ENCODE measurements at regions not wholly inside any gene's neighbourhood (a gene's known extent, or its start where the extent isn't known, plus 50 kb on each side); places are given as distances from the start of the nearest gene placed in this dataset.
"Not testable (repeated sequence)": the region's sequence is repeated elsewhere in the genome, so short reads cannot be mapped to it uniquely, and the experiment has no call there.

DNA sequence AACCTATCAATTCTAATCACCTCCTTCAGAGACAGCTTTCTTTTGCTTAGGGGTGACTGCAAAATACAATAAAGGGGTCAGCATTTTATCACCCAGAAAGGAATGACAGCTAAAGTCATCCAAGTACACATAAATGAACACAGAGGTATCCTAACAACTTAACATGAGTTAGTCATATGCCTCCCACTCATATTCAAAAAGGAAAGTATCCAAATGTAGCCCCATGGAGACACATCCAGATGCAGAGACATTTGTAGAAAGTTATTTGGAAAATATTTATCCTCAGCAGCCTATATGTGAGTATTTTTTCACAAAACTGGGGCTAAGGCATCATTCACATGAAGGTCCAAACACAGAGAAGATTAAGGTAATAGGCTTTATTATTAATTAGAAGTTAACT, 1579.7 kb upstream of the SLC39A10 start:
- no peak for DNase-seq

- DNase-seq: no peak
These were observed 1594.6 kb upstream of the SLC39A10 start for GRCh38 chr2:194062401-194062800.

DNA sequence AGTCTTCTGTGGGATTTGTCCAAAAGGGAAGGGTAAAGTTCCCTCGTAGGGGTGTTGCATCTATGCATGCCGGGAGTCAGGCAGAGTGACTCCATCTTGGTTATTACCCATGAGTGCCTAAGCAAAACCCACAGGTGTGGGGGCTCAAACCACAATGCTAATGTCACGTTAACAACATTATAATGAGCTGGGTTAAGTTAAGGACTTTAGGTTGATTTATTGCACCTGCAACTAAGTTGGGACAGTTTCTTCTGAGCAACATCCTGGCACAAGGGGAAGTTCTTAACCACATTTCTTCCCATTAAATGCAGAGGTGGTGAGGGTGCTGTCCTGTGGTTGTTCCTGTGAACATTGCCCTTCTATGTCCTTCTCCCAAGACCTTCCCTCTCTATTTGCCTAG, 1596.8 kb upstream of the SLC39A10 start:
- DNase-seq: no peak

- DNase-seq: no peak
These were observed 1602.7 kb upstream of the SLC39A10 start for GRCh38 chr2:194054313-194054712.

DNA sequence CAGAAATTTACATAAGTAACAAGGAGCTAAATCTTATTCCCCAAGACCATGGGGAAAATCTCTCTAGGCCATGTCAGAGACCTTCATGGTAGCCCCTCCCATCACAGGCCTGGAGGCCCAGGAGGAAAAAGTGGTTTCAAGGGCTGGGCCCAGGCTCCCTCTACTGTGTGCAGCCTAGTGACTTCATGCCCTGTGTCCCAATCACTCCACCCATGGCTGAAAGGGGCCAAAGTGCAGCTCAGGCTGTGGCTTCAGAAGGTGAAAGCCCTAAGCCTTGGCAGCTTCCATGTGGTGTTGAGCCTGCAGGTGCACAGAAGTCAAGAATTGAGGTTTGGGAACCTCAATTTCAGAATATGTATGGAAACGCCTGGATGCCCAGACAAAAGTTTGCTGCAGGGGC, 1612.7 kb upstream of the SLC39A10 start:
- no peak for DNase-seq

GRCh38 chr2:194021130-194021529, 1635.9 kb upstream of the SLC39A10 start:
- DNase-seq: not testable (repeated sequence)

DNA sequence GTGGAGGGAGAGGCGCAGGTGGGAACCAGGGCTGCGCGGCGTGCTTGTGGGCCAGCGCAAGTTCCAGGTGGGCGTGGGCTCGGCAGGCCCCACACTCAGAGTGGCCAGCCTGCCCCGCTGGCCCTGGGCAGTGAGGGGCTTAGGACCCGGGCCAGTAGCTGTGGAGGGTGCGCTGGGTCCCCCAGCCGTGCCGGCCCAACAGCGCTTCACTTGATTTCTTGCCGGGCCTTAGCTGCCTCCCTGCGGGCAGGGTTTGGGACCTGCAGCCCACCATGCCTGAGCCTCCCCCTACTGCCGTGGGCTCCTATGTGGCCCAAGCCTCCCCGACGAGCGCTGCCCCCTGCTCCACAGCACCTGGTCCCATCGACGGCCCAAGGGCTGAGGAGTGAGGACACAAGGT, 1636.9 kb upstream of the SLC39A10 start:
- no peak for DNase-seq

- no peak for DNase-seq
These were observed 1641.3 kb upstream of the SLC39A10 start for GRCh38 chr2:194015751-194016150.

GRCh38 chr2:194014639-194015038, 1642.4 kb upstream of the SLC39A10 start:
- no peak for DNase-seq

GRCh38 chr2:194004590-194005206, 1652.3 kb upstream of the SLC39A10 start:
- no peak for DNase-seq

GRCh38 chr2:194003911-194004310, 1653.1 kb upstream of the SLC39A10 start:
- no peak for DNase-seq

DNA sequence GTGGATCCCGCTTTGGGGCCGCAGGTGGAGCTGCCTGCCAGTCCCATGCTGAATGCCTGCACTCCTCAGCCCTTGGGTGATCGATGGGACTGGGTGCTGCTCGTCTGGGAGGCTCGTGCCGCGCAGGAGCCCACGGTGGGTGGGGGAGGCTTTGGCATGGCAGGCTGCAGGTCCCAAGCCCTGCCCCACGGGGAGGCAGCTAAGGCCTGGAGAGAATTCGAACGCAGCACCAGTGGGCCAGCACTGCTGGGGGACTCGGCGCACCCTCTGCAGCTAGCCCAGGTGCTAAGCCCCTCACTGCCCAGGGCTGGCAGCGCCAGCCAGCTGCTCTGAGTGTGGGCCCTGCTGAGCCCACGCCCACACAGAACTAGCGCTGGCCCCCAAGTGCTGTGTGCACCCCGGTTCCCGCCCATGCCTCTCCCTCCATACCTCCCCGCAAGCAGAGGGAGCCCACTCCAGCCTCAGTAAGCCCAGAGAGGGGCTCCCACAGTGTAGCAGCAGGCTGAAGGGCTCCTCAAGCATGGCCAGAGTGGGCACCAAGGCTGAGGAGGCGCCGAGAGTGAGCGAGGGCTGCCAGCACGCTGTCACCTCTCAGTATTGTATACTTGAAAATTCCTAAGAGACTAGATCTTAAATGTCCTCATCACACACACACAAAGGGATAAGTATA, 1654.2 kb upstream of the SLC39A10 start:
- DNase-seq: no peak

DNA sequence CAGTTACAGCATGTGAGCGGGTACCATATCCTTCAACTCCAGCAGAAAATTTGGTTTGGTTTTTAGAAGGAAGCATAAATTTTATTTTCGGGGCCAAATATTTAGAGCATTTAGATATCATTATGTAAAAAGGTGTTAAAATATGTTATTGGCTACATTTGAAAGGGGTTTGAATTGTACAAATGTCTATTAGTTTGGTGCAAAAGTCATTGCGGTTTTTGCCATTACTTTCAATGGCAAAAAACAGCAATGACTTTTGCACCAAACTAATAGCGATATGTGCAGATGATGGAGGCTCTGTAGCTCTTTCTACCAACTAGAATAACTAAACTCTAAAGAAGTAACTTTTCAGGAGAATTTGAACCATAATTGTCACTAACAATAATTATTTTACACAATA, 1666.2 kb upstream of the SLC39A10 start:
- no peak for DNase-seq

- DNase-seq: no peak
These were observed 1667.4 kb upstream of the SLC39A10 start for GRCh38 chr2:193989645-193990044.

DNA sequence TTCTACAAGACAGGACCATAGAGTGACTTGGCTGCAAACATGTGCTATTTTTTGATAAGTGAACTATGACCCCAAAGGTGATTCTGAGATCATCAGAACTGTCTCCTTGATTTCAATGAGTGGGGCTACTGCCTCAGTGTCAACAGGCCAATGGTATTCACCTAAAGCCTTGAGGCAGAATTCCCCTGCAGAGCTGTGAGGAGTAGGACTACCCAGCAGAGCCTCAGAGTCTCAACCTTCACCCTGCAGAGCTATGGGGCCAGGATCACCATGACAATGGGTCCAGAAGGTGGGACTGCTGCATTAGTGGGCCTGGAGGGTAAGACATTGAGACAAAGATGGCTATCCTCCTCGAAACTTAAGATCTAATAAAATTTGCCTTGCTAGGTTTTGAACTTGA, 1668.2 kb upstream of the SLC39A10 start:
- DNase-seq: no peak

DNA sequence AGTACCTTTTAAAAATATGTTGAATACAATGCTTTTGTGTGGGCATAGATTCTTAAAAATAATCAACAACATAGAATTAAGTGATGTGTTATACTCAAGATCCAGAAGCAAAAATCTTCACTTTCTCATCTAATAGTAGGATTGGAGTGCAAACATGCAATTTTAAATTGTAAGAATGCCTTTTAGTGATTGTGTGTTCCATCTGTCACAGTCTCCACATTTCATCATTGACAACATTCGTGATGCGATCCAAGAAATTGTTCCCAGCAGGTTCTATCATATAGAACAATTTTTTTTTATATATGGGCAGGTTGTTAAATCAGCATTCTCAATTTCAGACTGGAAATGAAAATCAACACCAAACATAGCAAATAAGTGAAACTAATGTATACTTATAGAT, 1671.8 kb upstream of the SLC39A10 start:
- no peak for DNase-seq

GRCh38 chr2:193980599-193980998, 1676.4 kb upstream of the SLC39A10 start:
- DNase-seq: no peak

DNA sequence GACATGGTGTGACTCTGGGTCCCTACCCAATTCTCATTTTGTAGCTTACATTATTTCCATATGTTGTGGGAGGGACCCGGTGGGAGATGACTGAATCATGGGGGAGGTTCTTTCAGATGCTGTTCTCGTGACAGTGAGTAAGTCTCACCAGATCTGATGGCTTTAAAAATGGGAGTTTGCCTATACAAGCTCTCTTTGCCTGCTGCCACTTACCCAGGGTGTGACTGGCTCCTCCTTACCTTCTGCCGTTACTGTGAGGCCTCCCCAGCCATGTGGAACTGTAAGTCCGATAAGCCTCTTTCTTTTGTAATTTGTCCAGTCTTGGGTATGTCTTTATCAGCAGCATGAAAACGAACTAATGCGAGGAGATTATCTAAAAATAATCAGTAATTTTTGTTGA, 1683.2 kb upstream of the SLC39A10 start:
- DNase-seq: no peak

GRCh38 chr2:193966590-193966989, 1690.4 kb upstream of the SLC39A10 start:
- DNase-seq: no peak

GRCh38 chr2:193965263-193965662, 1691.8 kb upstream of the SLC39A10 start:
- DNase-seq: no peak

DNA sequence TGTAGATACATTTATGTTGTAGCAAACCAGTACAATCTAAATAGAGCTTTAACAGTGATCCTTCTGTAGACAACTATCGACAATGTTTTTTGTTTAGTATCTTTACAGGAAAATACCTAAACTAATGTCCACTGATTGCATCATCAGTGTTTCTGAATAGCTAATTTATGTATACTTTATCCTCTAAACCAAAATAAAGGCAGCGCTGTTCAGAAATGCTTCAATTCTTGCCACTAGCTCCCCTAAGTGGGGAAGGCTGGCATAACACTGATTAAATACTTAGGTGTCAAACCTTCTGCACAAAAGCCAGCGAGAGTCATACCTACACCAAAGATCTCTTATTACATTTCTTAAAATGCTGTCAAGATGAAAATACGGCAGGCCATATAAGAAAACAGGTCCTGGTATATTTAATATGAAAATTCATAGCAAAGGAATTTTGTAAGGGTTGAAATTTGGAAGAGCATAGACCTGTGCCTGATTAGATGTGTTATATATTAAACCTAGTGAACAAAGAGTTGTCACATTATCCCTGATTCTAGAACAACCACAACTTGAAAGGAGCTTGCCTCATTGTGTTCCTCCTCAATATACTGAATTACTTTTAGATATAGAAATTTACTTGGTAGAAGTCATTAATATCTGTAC, 1693.4 kb upstream of the SLC39A10 start:
- DNase-seq: no peak

DNA sequence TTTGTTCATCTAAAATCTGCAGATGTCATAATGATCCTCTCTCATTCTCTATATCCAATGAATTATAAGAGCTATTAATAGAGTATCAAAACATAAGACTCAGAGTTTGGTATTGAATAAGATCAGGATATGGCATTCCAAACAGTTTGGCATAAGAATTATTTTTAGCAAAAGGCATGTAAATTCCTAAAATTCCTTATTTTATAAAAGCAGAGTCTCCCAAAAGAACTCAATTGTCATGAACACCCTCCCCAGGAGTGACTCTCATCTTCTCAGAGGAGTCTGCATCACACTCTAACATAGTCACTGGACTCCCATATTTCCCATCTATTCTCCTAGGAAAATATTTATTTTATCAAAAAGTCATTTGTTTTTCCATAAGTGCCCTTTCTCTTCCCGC, 1710.2 kb upstream of the SLC39A10 start:
- no peak for DNase-seq

GRCh38 chr2:193943406-193943960, 1713.5 kb upstream of the SLC39A10 start:
- no peak for DNase-seq

- DNase-seq: no peak
These were observed 1721.9 kb upstream of the SLC39A10 start for GRCh38 chr2:193935114-193935513.

Measured in CD4-positive, alpha-beta T cell treated with Interleukin-6 for 4 hours (primary cell).